ENCODE measurements at regions not wholly inside any gene's neighbourhood (a gene's known extent, or its start where the extent isn't known, plus 50 kb on each side); places are given as distances from the start of the nearest gene placed in this dataset.

GRCh38 chr10:64210211-64210610 is 689.0 kb downstream of the REEP3 start:
- DNase-seq (no peak), ATAC-seq (ENCODE audit: low read depth) (no peak)
- intact Hi-C loops (cut with micrococcal nuclease): no loop called here
- no CpG with 5 or more reads among the region's 2 CpGs for WGBS (ENCODE audit: insufficient coverage)
- ChIA-PET POLR2A (no interaction called here), CTCF (no interaction called here)
- Histone ChIP-seq H3K4me3 (ENCODE audit: control extremely low read depth in 1 of 5, extremely low read depth in 1 of 5, insufficient read depth in 1 of 5, low read depth in 2 of 5, low read length in 4 of 5) (no peak overlapping the region), H3K79me2 (ENCODE audit: control insufficient read depth, insufficient read depth, low read length) (no peaks in the 10 kb centered on the region), H3K27me3 (replicated peaks in 1 of 4; ENCODE audit: control extremely low read depth in 1 of 4, control insufficient read depth in 3 of 4, insufficient read depth in 4 of 4, low read length in 3 of 4) (no peaks in the 10 kb centered on the region), H3K4me1 (ENCODE audit: control insufficient read depth in 2 of 2, insufficient read depth in 2 of 2, low read length in 2 of 2) (no peaks in the 10 kb centered on the region), H2AFZ (ENCODE audit: insufficient read depth, low read depth, low read length, poor library complexity, severe bottlenecking) (no peak overlapping the region), H3K9ac (ENCODE audit: low read length) (no peak overlapping the region), H3K4me2 (replicated peaks; ENCODE audit: low read depth, low read length, poor library complexity, severe bottlenecking) (no peak overlapping the region), H4K20me1 (ENCODE audit: control insufficient read depth, insufficient read depth, low read length, poor library complexity, severe bottlenecking) (no peaks in the 10 kb centered on the region), H3K27ac (ENCODE audit: low read length in 2 of 2) (no peak overlapping the region), H3K36me3 (replicated peaks in 1 of 2; ENCODE audit: control extremely low read depth in 1 of 2, control insufficient read depth in 1 of 2, extremely low read depth in 1 of 2, insufficient read depth in 2 of 2, low read length in 1 of 2) (no peaks in the 10 kb centered on the region), H3K9me3 (ENCODE audit: control extremely low read depth in 1 of 3, control insufficient read depth in 2 of 3, insufficient read depth in 1 of 3, low read length in 2 of 3) (peaks cover 0 to 4% (median 0%) of the 10 kb centered on the region in 3 donors)
- Mint-ChIP-seq H3K27me3 (no peaks in the 10 kb centered on the region), H3K9me3 (ENCODE audit: insufficient read depth) (peaks cover 2% of the 10 kb centered on the region), H3K27ac (no peak overlapping the region), H3K4me1 (no peaks in the 10 kb centered on the region), H3K4me3 (no peak overlapping the region)
- TF ChIP-seq CTCF (IDR thresholded peaks at IDR 0.05) (no peak), EZH2 (IDR thresholded peaks at IDR 0.05; ENCODE audit: borderline replicate concordance, insufficient read depth, low read depth, low read length, poor library complexity, severe bottlenecking) (no peak)

- Histone ChIP-seq H2AFZ (ENCODE audit: insufficient read depth, low read depth, low read length, poor library complexity, severe bottlenecking) (no peak overlapping the region), H3K27me3 (replicated peaks in 1 of 4; ENCODE audit: control extremely low read depth in 1 of 4, control insufficient read depth in 3 of 4, insufficient read depth in 4 of 4, low read length in 3 of 4) (no peaks in the 10 kb centered on the region), H3K27ac (ENCODE audit: low read length in 2 of 2) (no peak overlapping the region), H3K4me3 (ENCODE audit: control extremely low read depth in 1 of 5, extremely low read depth in 1 of 5, insufficient read depth in 1 of 5, low read depth in 2 of 5, low read length in 4 of 5) (no peak overlapping the region), H4K20me1 (ENCODE audit: control insufficient read depth, insufficient read depth, low read length, poor library complexity, severe bottlenecking) (no peaks in the 10 kb centered on the region), H3K4me1 (ENCODE audit: control insufficient read depth in 2 of 2, insufficient read depth in 2 of 2, low read length in 2 of 2) (no peaks in the 10 kb centered on the region), H3K36me3 (replicated peaks in 1 of 2; ENCODE audit: control extremely low read depth in 1 of 2, control insufficient read depth in 1 of 2, extremely low read depth in 1 of 2, insufficient read depth in 2 of 2, low read length in 1 of 2) (no peaks in the 10 kb centered on the region), H3K79me2 (ENCODE audit: control insufficient read depth, insufficient read depth, low read length) (no peaks in the 10 kb centered on the region), H3K4me2 (replicated peaks; ENCODE audit: low read depth, low read length, poor library complexity, severe bottlenecking) (no peak overlapping the region), H3K9ac (ENCODE audit: low read length) (no peak overlapping the region), H3K9me3 (ENCODE audit: control extremely low read depth in 1 of 3, control insufficient read depth in 2 of 3, insufficient read depth in 1 of 3, low read length in 2 of 3) (peaks cover 0 to 4% (median 0%) of the 10 kb centered on the region in 3 donors)
- POLR2A ChIA-PET: no interaction called here
- WGBS (ENCODE audit: insufficient coverage): 93% methylated on average over 3 of the region's 3 CpGs
- no peak for ATAC-seq (ENCODE audit: low read depth)
- Mint-ChIP-seq H3K27me3 (no peaks in the 10 kb centered on the region), H3K4me3 (no peak overlapping the region), H3K9me3 (ENCODE audit: insufficient read depth) (peaks cover 2% of the 10 kb centered on the region), H3K4me1 (no peaks in the 10 kb centered on the region), H3K27ac (no peak overlapping the region)
- CTCF ChIA-PET: no interaction called here
- DNase-seq: no peak
- intact Hi-C loops (cut with micrococcal nuclease): no loop called here
- TF ChIP-seq CTCF (IDR thresholded peaks at IDR 0.05) (no peak), EZH2 (IDR thresholded peaks at IDR 0.05; ENCODE audit: borderline replicate concordance, insufficient read depth, low read depth, low read length, poor library complexity, severe bottlenecking) (no peak)
Measured at GRCh38 chr10:64211466-64211865, 690.3 kb downstream of the REEP3 start.

Data from B cell (primary cell).